ENCODE measurements at regions not wholly inside any gene's neighbourhood (a gene's known extent, or its start where the extent isn't known, plus 50 kb on each side); places are given as distances from the start of the nearest gene placed in this dataset.

DNA sequence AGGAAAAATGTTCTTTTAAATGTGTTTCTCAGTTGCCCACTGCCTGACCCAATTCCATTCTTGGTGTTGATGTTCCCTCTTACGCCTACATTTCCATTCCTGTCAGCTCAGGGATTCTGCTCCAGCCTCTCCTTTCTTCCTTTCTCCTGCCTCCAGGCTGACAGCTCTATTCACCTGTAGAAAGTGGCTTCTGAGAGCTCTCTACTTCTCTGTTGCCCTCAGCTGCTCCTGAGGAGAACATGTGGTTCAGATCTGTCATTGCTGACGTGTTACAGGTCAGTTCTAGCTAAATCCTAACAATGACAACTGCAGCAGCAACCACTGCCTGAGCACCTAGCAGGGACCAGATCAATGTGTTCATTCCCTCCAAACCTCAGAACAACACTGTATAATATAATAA is 144.9 kb upstream of the PLAAT1 start:
- Histone ChIP-seq H3K9ac (ENCODE audit: insufficient read depth in 1 of 2, low read depth in 2 of 2, low read length in 2 of 2) (no peak overlapping the region), H3K4me2 (ENCODE audit: insufficient read depth, low read length) (no peak overlapping the region), H2AFZ (ENCODE audit: low read depth, low read length) (no peak overlapping the region), H3K36me3 (ENCODE audit: control insufficient read depth, insufficient read depth, low read length) (no peaks in the 10 kb centered on the region), H3K4me3 (no peak overlapping the region), H4K20me1 (replicated peaks; ENCODE audit: control insufficient read depth, insufficient read depth, low read length) (no peaks in the 10 kb centered on the region), H3K27me3 (ENCODE audit: control insufficient read depth in 2 of 2, insufficient read depth in 2 of 2, low read length in 2 of 2) (no peaks in the 10 kb centered on the region), H3K79me2 (ENCODE audit: control insufficient read depth, insufficient read depth, low read length) (no peaks in the 10 kb centered on the region), H3K9me1 (ENCODE audit: control insufficient read depth, insufficient read depth, low read length) (no peaks in the 10 kb centered on the region), H3K27ac (ENCODE audit: extremely low read depth, low read depth, low read length) (no peak overlapping the region), H3K4me1 (replicated peaks in 1 of 2; ENCODE audit: control insufficient read depth in 2 of 2, insufficient read depth in 2 of 2, low read length in 2 of 2) (no peaks in the 10 kb centered on the region), H3K9me3 (replicated peaks; ENCODE audit: control insufficient read depth, insufficient read depth, low read depth, low read length) (no peaks in the 10 kb centered on the region)
- 4% methylated on average over 2 of the region's 2 CpGs for WGBS (ENCODE audit: insufficient coverage, low coverage, missing lambda C conversion rate)
- POLR2A ChIA-PET = no interaction called here
- DNase-seq (ENCODE audit: extremely low read depth in 1 of 4, low spot score in 3 of 4) (no peak), FAIRE-seq (no peak), ATAC-seq (no peak)
- TF ChIP-seq, protein P1, sequence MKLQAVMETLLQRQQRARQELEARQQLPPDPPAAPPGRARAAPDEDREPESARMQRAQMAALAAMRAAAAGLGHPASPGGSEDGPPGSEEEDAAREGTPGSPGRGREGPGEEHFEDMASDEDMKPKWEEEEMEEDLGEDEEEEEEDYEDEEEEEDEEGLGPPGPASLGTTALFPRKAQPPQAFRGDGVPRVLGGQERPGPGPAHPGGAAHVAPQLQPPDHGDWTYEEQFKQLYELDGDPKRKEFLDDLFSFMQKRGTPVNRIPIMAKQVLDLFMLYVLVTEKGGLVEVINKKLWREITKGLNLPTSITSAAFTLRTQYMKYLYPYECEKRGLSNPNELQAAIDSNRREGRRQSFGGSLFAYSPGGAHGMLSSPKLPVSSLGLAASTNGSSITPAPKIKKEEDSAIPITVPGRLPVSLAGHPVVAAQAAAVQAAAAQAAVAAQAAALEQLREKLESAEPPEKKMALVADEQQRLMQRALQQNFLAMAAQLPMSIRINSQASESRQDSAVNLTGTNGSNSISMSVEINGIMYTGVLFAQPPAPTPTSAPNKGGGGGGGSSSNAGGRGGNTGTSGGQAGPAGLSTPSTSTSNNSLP (IDR thresholded peaks at IDR 0.05; ENCODE audit: borderline replicate concordance, low read depth, low read length) = no peak
- TF ChIP-seq, protein P2, sequence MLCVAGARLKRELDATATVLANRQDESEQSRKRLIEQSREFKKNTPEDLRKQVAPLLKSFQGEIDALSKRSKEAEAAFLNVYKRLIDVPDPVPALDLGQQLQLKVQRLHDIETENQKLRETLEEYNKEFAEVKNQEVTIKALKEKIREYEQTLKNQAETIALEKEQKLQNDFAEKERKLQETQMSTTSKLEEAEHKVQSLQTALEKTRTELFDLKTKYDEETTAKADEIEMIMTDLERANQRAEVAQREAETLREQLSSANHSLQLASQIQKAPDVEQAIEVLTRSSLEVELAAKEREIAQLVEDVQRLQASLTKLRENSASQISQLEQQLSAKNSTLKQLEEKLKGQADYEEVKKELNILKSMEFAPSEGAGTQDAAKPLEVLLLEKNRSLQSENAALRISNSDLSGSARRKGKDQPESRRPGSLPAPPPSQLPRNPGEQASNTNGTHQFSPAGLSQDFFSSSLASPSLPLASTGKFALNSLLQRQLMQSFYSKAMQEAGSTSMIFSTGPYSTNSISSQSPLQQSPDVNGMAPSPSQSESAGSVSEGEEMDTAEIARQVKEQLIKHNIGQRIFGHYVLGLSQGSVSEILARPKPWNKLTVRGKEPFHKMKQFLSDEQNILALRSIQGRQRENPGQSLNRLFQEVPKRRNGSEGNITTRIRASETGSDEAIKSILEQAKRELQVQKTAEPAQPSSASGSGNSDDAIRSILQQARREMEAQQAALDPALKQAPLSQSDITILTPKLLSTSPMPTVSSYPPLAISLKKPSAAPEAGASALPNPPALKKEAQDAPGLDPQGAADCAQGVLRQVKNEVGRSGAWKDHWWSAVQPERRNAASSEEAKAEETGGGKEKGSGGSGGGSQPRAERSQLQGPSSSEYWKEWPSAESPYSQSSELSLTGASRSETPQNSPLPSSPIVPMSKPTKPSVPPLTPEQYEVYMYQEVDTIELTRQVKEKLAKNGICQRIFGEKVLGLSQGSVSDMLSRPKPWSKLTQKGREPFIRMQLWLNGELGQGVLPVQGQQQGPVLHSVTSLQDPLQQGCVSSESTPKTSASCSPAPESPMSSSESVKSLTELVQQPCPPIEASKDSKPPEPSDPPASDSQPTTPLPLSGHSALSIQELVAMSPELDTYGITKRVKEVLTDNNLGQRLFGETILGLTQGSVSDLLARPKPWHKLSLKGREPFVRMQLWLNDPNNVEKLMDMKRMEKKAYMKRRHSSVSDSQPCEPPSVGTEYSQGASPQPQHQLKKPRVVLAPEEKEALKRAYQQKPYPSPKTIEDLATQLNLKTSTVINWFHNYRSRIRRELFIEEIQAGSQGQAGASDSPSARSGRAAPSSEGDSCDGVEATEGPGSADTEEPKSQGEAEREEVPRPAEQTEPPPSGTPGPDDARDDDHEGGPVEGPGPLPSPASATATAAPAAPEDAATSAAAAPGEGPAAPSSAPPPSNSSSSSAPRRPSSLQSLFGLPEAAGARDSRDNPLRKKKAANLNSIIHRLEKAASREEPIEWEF (CRISPR knock-in tag; IDR thresholded peaks at IDR 0.05) = no peak
- TF ChIP-seq TRIM28 (IDR thresholded peaks at IDR 0.05) (no peak), ARID1B (IDR thresholded peaks at IDR 0.05) (no peak), HDAC2 (IDR thresholded peaks at IDR 0.05) (no peak), ZNF133 (CRISPR knock-in tag; IDR thresholded peaks at IDR 0.05) (no peak), ETV1 (tag; conservative IDR thresholded peaks at IDR 0.05; ENCODE audit: low read depth) (no peak), HMGN3 (IDR thresholded peaks at IDR 0.05; ENCODE audit: borderline replicate concordance, extremely low read depth, insufficient read length, low read depth, low read length) (no peak)
- TF ChIP-seq, protein P3, sequence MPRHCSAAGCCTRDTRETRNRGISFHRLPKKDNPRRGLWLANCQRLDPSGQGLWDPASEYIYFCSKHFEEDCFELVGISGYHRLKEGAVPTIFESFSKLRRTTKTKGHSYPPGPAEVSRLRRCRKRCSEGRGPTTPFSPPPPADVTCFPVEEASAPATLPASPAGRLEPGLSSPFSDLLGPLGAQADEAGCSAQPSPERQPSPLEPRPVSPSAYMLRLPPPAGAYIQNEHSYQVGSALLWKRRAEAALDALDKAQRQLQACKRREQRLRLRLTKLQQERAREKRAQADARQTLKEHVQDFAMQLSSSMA (CRISPR knock-in tag; IDR thresholded peaks at IDR 0.05) = no peak
- TF ChIP-seq, protein P4, sequence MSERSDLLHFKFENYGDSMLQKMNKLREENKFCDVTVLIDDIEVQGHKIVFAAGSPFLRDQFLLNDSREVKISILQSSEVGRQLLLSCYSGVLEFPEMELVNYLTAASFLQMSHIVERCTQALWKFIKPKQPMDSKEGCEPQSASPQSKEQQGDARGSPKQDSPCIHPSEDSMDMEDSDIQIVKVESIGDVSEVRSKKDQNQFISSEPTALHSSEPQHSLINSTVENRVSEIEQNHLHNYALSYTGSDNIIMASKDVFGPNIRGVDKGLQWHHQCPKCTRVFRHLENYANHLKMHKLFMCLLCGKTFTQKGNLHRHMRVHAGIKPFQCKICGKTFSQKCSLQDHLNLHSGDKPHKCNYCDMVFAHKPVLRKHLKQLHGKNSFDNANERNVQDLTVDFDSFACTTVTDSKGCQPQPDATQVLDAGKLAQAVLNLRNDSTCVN (CRISPR knock-in tag; IDR thresholded peaks at IDR 0.05) = no peak
- TF ChIP-seq, protein P5, sequence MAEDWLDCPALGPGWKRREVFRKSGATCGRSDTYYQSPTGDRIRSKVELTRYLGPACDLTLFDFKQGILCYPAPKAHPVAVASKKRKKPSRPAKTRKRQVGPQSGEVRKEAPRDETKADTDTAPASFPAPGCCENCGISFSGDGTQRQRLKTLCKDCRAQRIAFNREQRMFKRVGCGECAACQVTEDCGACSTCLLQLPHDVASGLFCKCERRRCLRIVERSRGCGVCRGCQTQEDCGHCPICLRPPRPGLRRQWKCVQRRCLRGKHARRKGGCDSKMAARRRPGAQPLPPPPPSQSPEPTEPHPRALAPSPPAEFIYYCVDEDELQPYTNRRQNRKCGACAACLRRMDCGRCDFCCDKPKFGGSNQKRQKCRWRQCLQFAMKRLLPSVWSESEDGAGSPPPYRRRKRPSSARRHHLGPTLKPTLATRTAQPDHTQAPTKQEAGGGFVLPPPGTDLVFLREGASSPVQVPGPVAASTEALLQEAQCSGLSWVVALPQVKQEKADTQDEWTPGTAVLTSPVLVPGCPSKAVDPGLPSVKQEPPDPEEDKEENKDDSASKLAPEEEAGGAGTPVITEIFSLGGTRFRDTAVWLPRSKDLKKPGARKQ (CRISPR knock-in tag; IDR thresholded peaks at IDR 0.05) = no peak
- intact Hi-C loops (cut with micrococcal nuclease) = no loop called here
- CTCF ChIA-PET (ENCODE audit: low intra/inter-chr PET ratio) = no interaction called here
- no TSS peak for BruUV-seq (replicated peaks)
- in situ Hi-C loops (cut with MboI) = no loop called here
